A549 (cell line): ENCODE measurements at regions not wholly inside any gene's neighbourhood (a gene's known extent, or its start where the extent isn't known, plus 50 kb on each side); places are given as distances from the start of the nearest gene placed in this dataset.
A peak's percentile ranks its signal among the peaks of the same experiment; 100 is the strongest.

Experiments used
- ATAC-seq, 2 experiments: fragments of 200-7000 bp in 1 of 2; fragments of >200 bp in 1 of 2; cut with Nextera tagmentation in 1 of 2; cut with Tn5 transposase in 1 of 2; 3 replicates each; pipeline versions ENCODE4 v1.8.0 to v1.9.1; 2018 to 2020; ENCODE audit warnings: mild to moderate bottlenecking in 1 of 2, moderate library complexity in 1 of 2
- CTCF ChIA-PET: fragments of 300-600 bp; sonication (Branson Sonifier 250); formaldehyde crosslinking; extraction: SDS; loops from one replicate; lab custom pipeline; 2021; ENCODE audit warnings: antibody characterized with exemption, inconsistent platforms; lab: Yijun Ruan, JAX
- POLR2A ChIA-PET: fragments of 350-600 bp; formaldehyde crosslinking; extraction: SDS; loops from one replicate; lab custom pipeline; 2021; ENCODE audit warnings: antibody characterized with exemption, inconsistent platforms; lab: Yijun Ruan, JAX
- DNase-seq, 2 experiments: peaks; one replicate each; pipeline versions ENCODE4 v3.0.0 to v3.0.0-alpha.2; 2011 to 2016; ENCODE audit warnings: low read depth in 1 of 2, low spot score in 1 of 2
- FAIRE-seq: peaks from 2 replicates; lab custom pipeline; 2011; peaks lifted over from hg19 to GRCh38; lab: Jason Lieb, UNC
- H3K27ac ChIP-seq, 2 experiments: fragments of >200 bp; sonication (Bioruptor Twin); formaldehyde crosslinking; 3 replicates each; pipeline ENCODE4 v1.5.1; 2016 to 2017
- H3K4me1 ChIP-seq: fragments of >200 bp; sonication (Bioruptor Twin); formaldehyde crosslinking; 3 replicates; pipeline ENCODE4 v1.6.1; 2016
- H3K4me2 ChIP-seq: fragments of >200 bp; sonication (Bioruptor Twin); formaldehyde crosslinking; 3 replicates; pipeline ENCODE4 v1.6.1; 2016
- H3K4me3 ChIP-seq: fragments of >200 bp; sonication (Bioruptor Twin); formaldehyde crosslinking; 3 replicates; pipeline ENCODE4 v1.5.1; 2016
- H3K9me3 ChIP-seq: fragments of >200 bp; sonication (Bioruptor Twin); formaldehyde crosslinking; 3 replicates; pipeline ENCODE4 v1.6.1; 2016
- BHLHE40 ChIP-seq: IDR thresholded peaks from 2 replicates; pipeline ENCODE4 v1.6.1; 2012; ENCODE audit warnings: low read depth, low read length, inconsistent platforms
- CBX2 ChIP-seq: fragments of 200-600 bp; sonication (generic); IDR thresholded peaks from 2 replicates; pipeline ENCODE4 v1.6.1; 2016; ENCODE audit warnings: low read depth, mild to moderate bottlenecking, borderline replicate concordance
- CEBPB ChIP-seq, 2 experiments: fragments of >200 bp in 1 of 2; sonication (Bioruptor Twin) in 1 of 2; formaldehyde crosslinking in 1 of 2; IDR thresholded peaks; 2 replicates each; pipeline ENCODE4 v1.6.1; 2012 to 2016
- CHD4 ChIP-seq: fragments of 200-600 bp; sonication (generic); IDR thresholded peaks from 2 replicates; pipeline ENCODE4 v1.6.1; 2016; ENCODE audit warnings: antibody characterized with exemption, mild to moderate bottlenecking, borderline replicate concordance
- EHF ChIP-seq: fragments of 250-450 bp; sonication (Bioruptor Pico); IDR thresholded peaks from 2 replicates; pipeline ENCODE4 v1.5.0; 2020; ENCODE audit warnings: mild to moderate bottlenecking
- FOSB ChIP-seq: fragments of 250-450 bp; sonication (Bioruptor Pico); IDR thresholded peaks from 2 replicates; pipeline ENCODE4 v1.5.0; 2020; ENCODE audit warnings: mild to moderate bottlenecking, moderate library complexity
- FOSL2 ChIP-seq, 2 experiments: fragments of 450-650 bp in 1 of 2; fragments of >200 bp in 1 of 2; sonication (Bioruptor Twin) in 1 of 2; formaldehyde crosslinking; IDR thresholded peaks; 2 replicates each; pipeline versions ENCODE4 v1.5.0 to v1.6.1; 2016 to 2020; ENCODE audit warnings: mild to moderate bottlenecking in 1 of 2, moderate library complexity in 1 of 2
- FOXS1 ChIP-seq: fragments of 250-450 bp; sonication (Bioruptor Pico); IDR thresholded peaks from 2 replicates; pipeline ENCODE4 v1.5.0; 2020; ENCODE audit warnings: mild to moderate bottlenecking, moderate library complexity
- GATA3 ChIP-seq: IDR thresholded peaks from 2 replicates; pipeline ENCODE4 v1.6.1; 2012; ENCODE audit warnings: borderline replicate concordance
- HEYL ChIP-seq: fragments of 250-450 bp; sonication (Bioruptor Pico); IDR thresholded peaks from 2 replicates; pipeline ENCODE4 v1.8.0; 2021; ENCODE audit warnings: mild to moderate bottlenecking, moderate library complexity
- HMGXB4 ChIP-seq: fragments of 250-450 bp; sonication (Bioruptor Pico); IDR thresholded peaks from 2 replicates; pipeline ENCODE4 v1.5.0; 2021; ENCODE audit warnings: mild to moderate bottlenecking, moderate library complexity, borderline replicate concordance
- MAZ ChIP-seq: fragments of 150-350 bp; IDR thresholded peaks from 2 replicates; pipeline ENCODE4 v1.6.1; 2014; ENCODE audit warnings: antibody characterized with exemption, low read depth, low read length, borderline replicate concordance
- RCOR1 ChIP-seq: fragments of 150-350 bp; IDR thresholded peaks from 2 replicates; pipeline ENCODE4 v1.6.1; 2014; ENCODE audit warnings: antibody characterized with exemption, low read length, low read depth
- REST ChIP-seq: fragments of 200-600 bp; sonication (generic); IDR thresholded peaks from 2 replicates; pipeline ENCODE4 v1.6.1; 2016; ENCODE audit warnings: antibody characterized with exemption, mild to moderate bottlenecking, moderate library complexity
- RFX5 ChIP-seq: fragments of 450-650 bp; IDR thresholded peaks from 2 replicates; pipeline ENCODE4 v1.7.1; 2014; ENCODE audit warnings: antibody characterized with exemption, mild to moderate bottlenecking, moderate library complexity
- TFCP2L1 ChIP-seq: fragments of 250-450 bp; sonication (Bioruptor Pico); IDR thresholded peaks from 2 replicates; pipeline ENCODE4 v1.5.0; 2021; ENCODE audit warnings: mild to moderate bottlenecking
- USF2 ChIP-seq: fragments of 450-650 bp; IDR thresholded peaks from 2 replicates; pipeline ENCODE4 v1.6.1; 2014; ENCODE audit warnings: antibody characterized with exemption
- ZC3H11A ChIP-seq: fragments of 450-650 bp; IDR thresholded peaks from 2 replicates; pipeline ENCODE4 v1.6.1; 2014; ENCODE audit warnings: antibody characterized with exemption, mild to moderate bottlenecking
- WGBS: methylation state at CpG from one replicate; pipeline ENCODE4 v1.1.6; 2017; ENCODE audit errors: missing lambda C conversion rate; 5-methylcytosine and 5-hydroxymethylcytosine counted together
- TF ChIP-seq, protein P1 (sequence below): IDR thresholded peaks from 2 replicates; pipeline ENCODE4 v1.6.1; 2012; ENCODE audit warnings: low read depth, borderline replicate concordance
- TF ChIP-seq, protein P2 (sequence below): IDR thresholded peaks from 2 replicates; pipeline ENCODE4 v1.6.1; 2012

DNA sequence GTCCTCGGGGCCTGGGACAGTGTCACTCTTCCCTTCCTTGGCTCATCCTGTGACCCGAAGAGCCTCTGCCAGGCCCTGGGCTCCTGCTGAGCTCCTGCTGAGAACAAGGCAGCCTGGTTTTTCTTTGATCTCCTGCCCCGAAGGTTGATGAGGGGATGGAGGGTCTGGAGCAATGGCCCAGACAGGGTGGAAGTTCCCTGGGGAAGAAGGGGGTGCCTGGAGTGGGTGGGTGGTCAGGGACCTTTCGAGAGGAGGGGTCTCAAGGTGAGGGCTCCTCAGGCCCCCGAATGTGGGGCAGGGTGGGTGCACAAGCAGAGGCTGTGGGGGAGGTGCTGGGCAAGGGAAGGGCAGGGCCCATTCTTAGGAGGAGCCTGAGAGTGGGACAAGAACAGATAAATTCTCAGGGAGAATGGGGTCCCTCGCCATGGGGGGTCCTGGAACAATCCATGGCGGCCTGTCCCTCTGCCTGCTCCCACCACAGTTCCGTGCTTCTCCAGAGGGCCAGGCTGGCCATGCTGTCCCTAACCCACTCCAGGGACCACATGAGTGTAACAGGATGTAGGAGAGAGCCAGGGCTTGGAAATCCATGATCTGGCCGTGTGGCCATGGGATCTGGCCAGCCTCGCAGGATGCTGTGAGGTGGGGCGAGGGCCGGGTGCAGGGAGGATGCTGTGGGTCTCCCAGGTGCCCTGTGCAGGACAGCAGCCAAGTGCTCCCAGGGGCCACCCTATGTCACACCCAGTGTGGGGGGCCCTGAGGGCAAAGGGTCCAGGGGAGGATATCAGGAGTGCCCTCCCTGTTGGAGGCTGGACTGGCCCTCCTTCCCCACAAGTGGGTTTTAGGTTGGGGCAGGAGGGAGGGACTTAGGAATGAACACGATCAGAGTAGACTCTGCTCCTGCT, 128.5 kb upstream of the LPCAT1 start:
- Histone ChIP-seq H3K4me1 (peaks cover 10% of the 10 kb centered on the region; the same call in 2 of the 3 replicates), H3K4me3 (no peak overlapping the region), H3K27ac (0 out of 6 replicates have a peak overlapping the region, but pooled peaks of 1 of the 2 experiments have one; percentile 25), H3K9me3 (no peaks in the 10 kb centered on the region), H3K4me2 (no peak overlapping the region)
- POLR2A ChIA-PET = no interaction called here
- TF ChIP-seq REST (no peak), CHD4 (no peak), GATA3 (no peak), CEBPB (IDR thresholded peaks at IDR 0.05) (no peak), FOSL2 (IDR thresholded peaks at IDR 0.05) (no peak), FOSL2 (CRISPR knock-in tag; IDR thresholded peaks at IDR 0.05) (no peak), CBX2 (no peak), HEYL (CRISPR knock-in tag) (no peak), RFX5 (no peak), FOXS1 (CRISPR knock-in tag) (no peak), USF2 (no peak), EHF (CRISPR knock-in tag) (no peak), TFCP2L1 (CRISPR knock-in tag) (no peak), BHLHE40 (no peak), HMGXB4 (CRISPR knock-in tag) (no peak), RCOR1 (no peak), MAZ (no peak), FOSB (CRISPR knock-in tag) (no peak), ZC3H11A (no peak)
- TF ChIP-seq, protein P1, sequence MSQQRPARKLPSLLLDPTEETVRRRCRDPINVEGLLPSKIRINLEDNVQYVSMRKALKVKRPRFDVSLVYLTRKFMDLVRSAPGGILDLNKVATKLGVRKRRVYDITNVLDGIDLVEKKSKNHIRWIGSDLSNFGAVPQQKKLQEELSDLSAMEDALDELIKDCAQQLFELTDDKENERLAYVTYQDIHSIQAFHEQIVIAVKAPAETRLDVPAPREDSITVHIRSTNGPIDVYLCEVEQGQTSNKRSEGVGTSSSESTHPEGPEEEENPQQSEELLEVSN = no peak
- TF ChIP-seq, protein P2, sequence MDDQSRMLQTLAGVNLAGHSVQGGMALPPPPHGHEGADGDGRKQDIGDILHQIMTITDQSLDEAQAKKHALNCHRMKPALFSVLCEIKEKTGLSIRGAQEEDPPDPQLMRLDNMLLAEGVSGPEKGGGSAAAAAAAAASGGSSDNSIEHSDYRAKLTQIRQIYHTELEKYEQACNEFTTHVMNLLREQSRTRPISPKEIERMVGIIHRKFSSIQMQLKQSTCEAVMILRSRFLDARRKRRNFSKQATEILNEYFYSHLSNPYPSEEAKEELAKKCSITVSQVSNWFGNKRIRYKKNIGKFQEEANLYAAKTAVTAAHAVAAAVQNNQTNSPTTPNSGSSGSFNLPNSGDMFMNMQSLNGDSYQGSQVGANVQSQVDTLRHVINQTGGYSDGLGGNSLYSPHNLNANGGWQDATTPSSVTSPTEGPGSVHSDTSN = no peak
- FAIRE-seq (no peak), ATAC-seq (peak in 1 of 2 experiments; percentile 3; a peak in 3 of 6 replicates), DNase-seq (no peak)
- CTCF ChIA-PET = interaction anchor here (0.8 to 6.8 kb wide), 12 partner anchors 9 to 728 kb away, joined by 3 to 75 read pairs (median 6); no protein-coding TSS in a partner anchor
- WGBS = 58% methylated on average over 11 of the region's 13 CpGs
